GM12874 (cell line): ENCODE measurements at regions not wholly inside any gene's neighbourhood (a gene's known extent, or its start where the extent isn't known, plus 50 kb on each side); places are given as distances from the start of the nearest gene placed in this dataset.

ENCODE experiments used
- CTCF ChIP-seq: IDR thresholded peaks from 2 replicates; pipeline ENCODE4 v1.5.1; 2011; ENCODE audit warnings: low read depth, mild to moderate bottlenecking, control low read depth, low read length, moderate library complexity; ENCODE audit not compliant: insufficient read depth

GRCh38 chr2:48109491-48110204, 203.3 kb upstream of the FBXO11 start:
- TF ChIP-seq CTCF: no peak

- TF ChIP-seq CTCF: no peak
Observed at GRCh38 chr2:48110492-48110891, 204.0 kb upstream of the FOXN2 start.

- TF ChIP-seq CTCF: no peak
Observed at GRCh38 chr2:48112911-48113680, 201.4 kb upstream of the FOXN2 start.

- no peak for TF ChIP-seq CTCF
Observed at GRCh38 chr2:48113767-48114166, 200.7 kb upstream of the FOXN2 start.

GRCh38 chr2:48114256-48114655, 200.2 kb upstream of the FOXN2 start:
- TF ChIP-seq CTCF: no peak

- TF ChIP-seq CTCF: no peak
Observed at GRCh38 chr2:48116497-48116896, 198.0 kb upstream of the FOXN2 start.

- TF ChIP-seq CTCF: no peak
Observed at GRCh38 chr2:48118895-48119294, 195.6 kb upstream of the FOXN2 start.
